Glutamatergic neuron (in vitro differentiated cells): ENCODE measurements at regions not wholly inside any gene's neighbourhood (a gene's known extent, or its start where the extent isn't known, plus 50 kb on each side); places are given as distances from the start of the nearest gene placed in this dataset.
"Not testable (repeated sequence)": the region's sequence is repeated elsewhere in the genome, so short reads cannot be mapped to it uniquely, and the experiment has no call there.

Experiments
- DNase-seq: peaks from one replicate; pipeline ENCODE4 v3.0.0; 2022
- H3K27ac Mint-ChIP-seq: one replicate; pipeline ENCODE4 v1.8.0; 2020; ENCODE audit warnings: mild to moderate bottlenecking, mixed read lengths, inconsistent platforms; ENCODE audit not compliant: unreplicated experiment
- H3K27me3 Mint-ChIP-seq: one replicate; pipeline ENCODE4 v1.8.0; 2020; ENCODE audit warnings: mild to moderate bottlenecking, moderate library complexity, mixed read lengths, inconsistent platforms; ENCODE audit not compliant: unreplicated experiment
- H3K36me3 Mint-ChIP-seq: one replicate; pipeline ENCODE4 v1.8.0; 2020; ENCODE audit warnings: mild to moderate bottlenecking, mixed read lengths, inconsistent platforms; ENCODE audit not compliant: unreplicated experiment
- H3K4me1 Mint-ChIP-seq: one replicate; pipeline ENCODE4 v1.8.0; 2020; ENCODE audit warnings: mild to moderate bottlenecking, low read depth, mixed read lengths, inconsistent platforms; ENCODE audit not compliant: unreplicated experiment
- H3K4me3 Mint-ChIP-seq: one replicate; pipeline ENCODE4 v1.8.0; 2020; ENCODE audit warnings: mild to moderate bottlenecking, mixed read lengths, inconsistent platforms; ENCODE audit not compliant: unreplicated experiment
- H3K9me3 Mint-ChIP-seq: one replicate; pipeline ENCODE4 v1.8.0; 2020; ENCODE audit warnings: mild to moderate bottlenecking, moderate library complexity, mixed read lengths, inconsistent platforms; ENCODE audit not compliant: unreplicated experiment
- CTCF ChIP-seq: fragments of 200-600 bp; sonication (generic); IDR thresholded peaks from one replicate; pipeline ENCODE4 v1.5.0; 2021; ENCODE audit not compliant: partially characterized antibody, unreplicated experiment

- DNase-seq, result no peak
- Mint-ChIP-seq H3K36me3 (no peaks in the 10 kb centered on the region), H3K4me1 (peaks cover 4% of the 10 kb centered on the region), H3K27me3 (peaks cover 2% of the 10 kb centered on the region), H3K9me3 (no peaks in the 10 kb centered on the region), H3K27ac (no peak overlapping the region), H3K4me3 (no peak overlapping the region)
- no peak for TF ChIP-seq CTCF
Measured at GRCh38 chrX:107360788-107361360, 88.6 kb upstream of the FRMPD3 start.

- not testable (repeated sequence) for DNase-seq, H3K27ac Mint-ChIP-seq, H3K4me3 Mint-ChIP-seq, H3K9me3 Mint-ChIP-seq, H3K36me3 Mint-ChIP-seq, H3K27me3 Mint-ChIP-seq, H3K4me1 Mint-ChIP-seq
Measured at GRCh38 chrX:107370185-107370584, 79.3 kb upstream of the FRMPD3 start.

GRCh38 chrX:107374132-107374531, 75.3 kb upstream of the FRMPD3 start:
- no peak for DNase-seq
- Mint-ChIP-seq H3K9me3 (peaks cover 1% of the 10 kb centered on the region), H3K27ac (no peak overlapping the region), H3K4me3 (no peak overlapping the region), H3K36me3 (no peaks in the 10 kb centered on the region), H3K4me1 (no peaks in the 10 kb centered on the region), H3K27me3 (no peaks in the 10 kb centered on the region)
- no peak for TF ChIP-seq CTCF

- H3K4me3 Mint-ChIP-seq, result no peak overlapping the region
- DNase-seq, result no peak
- peaks cover 1% of the 10 kb centered on the region for H3K9me3 Mint-ChIP-seq
- H3K27ac Mint-ChIP-seq, result no peak overlapping the region
- no peaks in the 10 kb centered on the region for H3K4me1 Mint-ChIP-seq
- TF ChIP-seq CTCF, result no peak
- H3K36me3 Mint-ChIP-seq, result no peaks in the 10 kb centered on the region
- H3K27me3 Mint-ChIP-seq, result no peaks in the 10 kb centered on the region
Measured at GRCh38 chrX:107374831-107375230, 74.6 kb upstream of the FRMPD3 start.

- DNase-seq, H3K4me3 Mint-ChIP-seq, H3K36me3 Mint-ChIP-seq, H3K4me1 Mint-ChIP-seq, H3K27ac Mint-ChIP-seq, H3K9me3 Mint-ChIP-seq, H3K27me3 Mint-ChIP-seq: not testable (repeated sequence)
Measured at GRCh38 chrX:107376186-107376585, 73.3 kb upstream of the FRMPD3 start.

GRCh38 chrX:107384397-107385105, 64.9 kb upstream of the FRMPD3 start:
- peaks cover 13% of the 10 kb centered on the region for H3K4me1 Mint-ChIP-seq
- no peak overlapping the region for H3K27ac Mint-ChIP-seq
- no peaks in the 10 kb centered on the region for H3K36me3 Mint-ChIP-seq
- peaks cover 2% of the 10 kb centered on the region for H3K9me3 Mint-ChIP-seq
- no peak overlapping the region for H3K4me3 Mint-ChIP-seq
- no peak for DNase-seq
- TF ChIP-seq CTCF, result no peak
- no peaks in the 10 kb centered on the region for H3K27me3 Mint-ChIP-seq
